ENCODE measurements at regions not wholly inside any gene's neighbourhood (a gene's known extent, or its start where the extent isn't known, plus 50 kb on each side); places are given as distances from the start of the nearest gene placed in this dataset.

DNA sequence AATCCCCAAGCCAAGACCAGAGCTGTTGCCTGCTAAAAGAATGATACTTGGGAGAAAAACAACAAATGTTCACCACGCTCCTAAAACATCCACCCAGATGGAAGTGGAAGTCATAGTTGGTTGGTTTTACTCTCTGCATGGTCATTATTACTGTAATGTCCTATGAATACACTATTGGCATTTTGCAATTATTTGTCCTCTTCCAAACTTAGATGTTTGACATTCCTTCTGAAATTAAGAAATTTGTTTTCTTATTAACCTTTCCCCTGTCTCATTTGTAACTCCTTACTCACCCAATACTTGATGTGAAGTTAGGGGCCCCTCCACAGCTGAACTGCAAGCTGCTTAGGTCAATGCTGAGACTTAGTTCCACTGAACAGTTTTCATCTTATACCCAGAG, 383.3 kb downstream of the INHBA start:
- TF ChIP-seq, protein P1, sequence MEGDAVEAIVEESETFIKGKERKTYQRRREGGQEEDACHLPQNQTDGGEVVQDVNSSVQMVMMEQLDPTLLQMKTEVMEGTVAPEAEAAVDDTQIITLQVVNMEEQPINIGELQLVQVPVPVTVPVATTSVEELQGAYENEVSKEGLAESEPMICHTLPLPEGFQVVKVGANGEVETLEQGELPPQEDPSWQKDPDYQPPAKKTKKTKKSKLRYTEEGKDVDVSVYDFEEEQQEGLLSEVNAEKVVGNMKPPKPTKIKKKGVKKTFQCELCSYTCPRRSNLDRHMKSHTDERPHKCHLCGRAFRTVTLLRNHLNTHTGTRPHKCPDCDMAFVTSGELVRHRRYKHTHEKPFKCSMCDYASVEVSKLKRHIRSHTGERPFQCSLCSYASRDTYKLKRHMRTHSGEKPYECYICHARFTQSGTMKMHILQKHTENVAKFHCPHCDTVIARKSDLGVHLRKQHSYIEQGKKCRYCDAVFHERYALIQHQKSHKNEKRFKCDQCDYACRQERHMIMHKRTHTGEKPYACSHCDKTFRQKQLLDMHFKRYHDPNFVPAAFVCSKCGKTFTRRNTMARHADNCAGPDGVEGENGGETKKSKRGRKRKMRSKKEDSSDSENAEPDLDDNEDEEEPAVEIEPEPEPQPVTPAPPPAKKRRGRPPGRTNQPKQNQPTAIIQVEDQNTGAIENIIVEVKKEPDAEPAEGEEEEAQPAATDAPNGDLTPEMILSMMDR (IDR thresholded peaks at IDR 0.05): no peak
- no peak for TF ChIP-seq POLR2A (IDR thresholded peaks at IDR 0.05)
